GM12874 (cell line): ENCODE measurements at regions not wholly inside any gene's neighbourhood (a gene's known extent, or its start where the extent isn't known, plus 50 kb on each side); places are given as distances from the start of the nearest gene placed in this dataset.

Source experiments
- CTCF ChIP-seq: IDR thresholded peaks from 2 replicates; pipeline ENCODE4 v1.5.1; 2011; ENCODE audit warnings: low read depth, mild to moderate bottlenecking, control low read depth, low read length, moderate library complexity; ENCODE audit not compliant: insufficient read depth

DNA sequence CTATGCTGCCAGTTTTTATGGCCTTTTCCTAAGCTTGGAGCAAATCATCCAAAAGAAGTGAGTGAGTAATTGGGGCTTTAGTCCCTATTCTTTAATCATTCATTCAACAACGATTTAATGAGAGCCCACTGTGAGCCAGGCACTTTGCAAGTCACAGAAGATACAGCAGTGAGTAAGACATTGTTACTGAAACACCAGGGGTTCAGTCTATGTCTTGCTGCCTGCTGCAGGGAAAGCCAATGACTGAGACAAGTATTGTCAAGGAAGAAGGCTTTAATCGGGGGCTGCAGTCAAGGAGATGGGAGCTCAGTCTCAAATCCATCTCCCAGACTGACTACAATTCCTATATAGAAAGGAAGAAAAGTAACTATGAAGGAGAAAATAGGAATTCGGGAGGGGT is 228.3 kb downstream of the FAM181B start:
- no peak for TF ChIP-seq CTCF

DNA sequence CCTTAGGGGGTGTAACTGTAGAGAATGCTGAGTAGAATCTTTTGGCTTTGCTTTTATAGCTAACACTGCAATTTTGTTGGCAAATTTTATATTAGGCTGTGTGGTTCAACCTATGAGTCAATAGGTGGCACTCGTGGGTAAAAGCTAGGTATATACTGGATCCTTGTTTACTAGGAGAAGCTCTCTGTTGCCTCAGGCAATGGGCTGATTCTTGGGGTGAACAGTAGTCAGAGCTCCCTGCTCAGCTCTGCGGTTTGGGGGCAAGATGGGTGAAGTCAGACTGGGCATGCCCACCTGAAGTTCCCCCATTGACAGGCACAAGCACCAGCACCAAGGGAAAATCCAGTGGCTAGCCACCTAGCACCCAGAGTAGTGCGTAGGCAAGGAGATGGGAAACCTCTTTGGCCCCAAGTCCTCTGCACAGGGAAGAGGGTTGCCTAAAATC is 238.7 kb downstream of the FAM181B start:
- peak; percentile 45; the same call in 1 of the 2 replicates for TF ChIP-seq CTCF

GRCh38 chr11:82474876-82475275 is 258.8 kb downstream of the FAM181B start:
- no peak for TF ChIP-seq CTCF

DNA sequence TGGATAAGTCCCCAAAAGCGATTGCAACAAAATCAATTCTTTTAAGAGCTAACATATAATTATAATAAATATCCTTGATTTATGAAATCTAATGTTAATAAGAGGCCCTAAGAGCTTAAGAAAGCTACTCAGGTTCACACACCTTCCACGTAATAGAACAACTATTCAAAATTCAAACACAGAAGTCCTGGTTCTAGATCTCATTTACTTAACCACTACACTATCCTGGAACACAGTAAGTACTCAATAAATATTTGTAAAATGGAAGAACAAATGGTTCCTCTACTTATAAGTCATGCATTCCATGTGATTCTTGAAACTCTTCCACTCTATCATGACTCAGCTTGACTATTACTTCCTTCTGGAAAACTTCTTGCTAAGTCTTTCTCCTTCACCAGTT is 268.2 kb downstream of the FAM181B start:
- no peak for TF ChIP-seq CTCF

GRCh38 chr11:82462608-82463242 is 270.9 kb downstream of the FAM181B start:
- no peak for TF ChIP-seq CTCF

- no peak for TF ChIP-seq CTCF
Observed at GRCh38 chr11:82458761-82459160, 274.9 kb downstream of the FAM181B start.

DNA sequence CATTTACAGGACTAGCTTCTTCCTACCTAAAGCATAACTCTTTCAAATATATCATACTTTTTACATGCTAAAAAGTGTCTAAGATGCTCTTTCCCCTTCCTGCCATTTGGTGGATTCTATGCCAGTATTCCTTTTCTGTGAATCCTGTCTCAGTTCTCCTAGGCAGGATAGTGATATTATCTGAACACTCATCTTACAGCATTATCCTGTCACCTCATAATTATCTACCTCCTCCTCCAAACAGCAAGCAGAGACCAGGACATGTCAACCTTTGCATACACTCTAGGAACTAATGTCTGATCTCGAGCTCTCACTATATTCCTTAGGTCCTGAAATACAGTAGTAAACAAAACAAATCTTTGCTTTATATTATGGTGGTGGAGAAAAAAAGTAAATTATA is 275.5 kb downstream of the FAM181B start:
- TF ChIP-seq CTCF, result no peak
